Lower leg skin (tissue), 3 donors: ENCODE measurements at regions not wholly inside any gene's neighbourhood (a gene's known extent, or its start where the extent isn't known, plus 50 kb on each side); places are given as distances from the start of the nearest gene placed in this dataset.

Experiments used
- CTCF ChIP-seq, 3 donors: fragments of 450-650 bp; IDR thresholded peaks; one replicate each; pipeline ENCODE4 v1.5.1; 2016; ENCODE audit warnings: antibody characterized with exemption in 3 of 3, mild to moderate bottlenecking in 3 of 3, moderate library complexity in 2 of 3
- POLR2A ChIP-seq, 2 donors: fragments of 450-650 bp; IDR thresholded peaks; one replicate each; pipeline ENCODE4 v1.6.1; 2016 to 2017; ENCODE audit warnings: antibody characterized with exemption in 2 of 2, mild to moderate bottlenecking in 1 of 2, moderate library complexity in 1 of 2

GRCh38 chr18:39260565-39260964 is 1695.0 kb upstream of the CELF4 start:
- TF ChIP-seq CTCF (IDR thresholded peaks at IDR 0.05) (no peak), POLR2A (IDR thresholded peaks at IDR 0.05) (no peak)
